Neuronal stem cell (in vitro differentiated cells): ENCODE measurements at regions not wholly inside any gene's neighbourhood (a gene's known extent, or its start where the extent isn't known, plus 50 kb on each side); places are given as distances from the start of the nearest gene placed in this dataset.

Experiments
- DNase-seq: peaks from one replicate; pipeline ENCODE4 v3.0.0-alpha.2; 2013; ENCODE audit warnings: low spot score
- H2AFZ ChIP-seq: one replicate; pipeline ENCODE4 v1.6.1; 2013; ENCODE audit warnings: mild to moderate bottlenecking, low read length, inconsistent platforms
- H2AK5ac ChIP-seq: 2 replicates; pipeline ENCODE4 v1.6.1; 2013; ENCODE audit warnings: low read depth, mild to moderate bottlenecking, inconsistent platforms, low read length, moderate library complexity, mixed read lengths
- H2BK120ac ChIP-seq: 2 replicates; pipeline ENCODE4 v1.6.1; 2013; ENCODE audit warnings: low read depth, mild to moderate bottlenecking, inconsistent platforms, low read length, moderate library complexity, mixed read lengths
- H2BK12ac ChIP-seq: one replicate; pipeline ENCODE4 v1.6.1; 2013; ENCODE audit warnings: low read length, inconsistent platforms
- H2BK15ac ChIP-seq: 2 replicates; pipeline ENCODE4 v1.6.1; 2013; ENCODE audit warnings: mild to moderate bottlenecking, low read length, inconsistent platforms, mixed read lengths
- H2BK5ac ChIP-seq: one replicate; pipeline ENCODE4 v1.6.1; 2013; ENCODE audit warnings: inconsistent platforms, mild to moderate bottlenecking, low read length, moderate library complexity
- H3K14ac ChIP-seq: one replicate; pipeline ENCODE4 v1.6.1; 2013; ENCODE audit warnings: low read length, inconsistent platforms
- H3K18ac ChIP-seq: 2 replicates; pipeline ENCODE4 v1.6.1; 2013; ENCODE audit warnings: low read length, inconsistent platforms
- H3K23ac ChIP-seq: 2 replicates; pipeline ENCODE4 v1.6.1; 2013; ENCODE audit warnings: low read depth, mild to moderate bottlenecking, mixed read lengths, low read length, inconsistent platforms; ENCODE audit not compliant: poor library complexity
- H3K27ac ChIP-seq: replicated peaks from 3 replicates; pipeline ENCODE4 v1.5.1; 2013; ENCODE audit warnings: low read length, inconsistent platforms
- H3K27me3 ChIP-seq, 3 experiments: 2 replicates each; pipeline ENCODE4 v1.6.1; 2013; ENCODE audit warnings: low read length in 3 of 3, mild to moderate bottlenecking in 2 of 3, inconsistent platforms in 1 of 3, low read depth in 1 of 3, mixed read lengths in 1 of 3, moderate library complexity in 1 of 3; ENCODE audit not compliant: control insufficient read depth in 3 of 3, insufficient read depth in 3 of 3
- H3K36me3 ChIP-seq, 2 donors: replicated peaks in 1 of 2; 2 replicates each; pipeline ENCODE4 v1.6.1; 2013; ENCODE audit warnings: low read length in 2 of 2; ENCODE audit not compliant: control insufficient read depth in 2 of 2, insufficient read depth in 2 of 2
- H3K4ac ChIP-seq: 2 replicates; pipeline ENCODE4 v1.6.1; 2013; ENCODE audit warnings: inconsistent platforms, mild to moderate bottlenecking, low read length, moderate library complexity
- H3K4me1 ChIP-seq, 2 donors: 1 replicate in 1 of 2; 2 replicates in 1 of 2; pipeline ENCODE4 v1.6.1; 2013; ENCODE audit warnings: low read length in 2 of 2, low read depth in 1 of 2; ENCODE audit not compliant: control insufficient read depth in 2 of 2, insufficient read depth in 1 of 2
- H3K4me2 ChIP-seq: one replicate; pipeline ENCODE4 v1.6.1; 2013; ENCODE audit warnings: mild to moderate bottlenecking, low read length, inconsistent platforms; ENCODE audit not compliant: insufficient read depth, poor library complexity, severe bottlenecking
- H3K4me3 ChIP-seq, 2 donors: 2 replicates each; pipeline ENCODE4 v1.5.1; 2013; ENCODE audit warnings: low read length in 2 of 2, mild to moderate bottlenecking in 2 of 2, inconsistent platforms in 1 of 2, moderate library complexity in 1 of 2
- H3K79me1 ChIP-seq: one replicate; pipeline ENCODE4 v1.6.1; 2013; ENCODE audit warnings: low read depth, mild to moderate bottlenecking, inconsistent platforms, low read length, moderate library complexity
- H3K9ac ChIP-seq: one replicate; pipeline ENCODE4 v1.6.1; 2013; ENCODE audit warnings: mild to moderate bottlenecking, low read depth, low read length, inconsistent platforms; ENCODE audit not compliant: poor library complexity
- H3K9me3 ChIP-seq, 2 donors: replicated peaks in 1 of 2; 2 replicates each; pipeline versions ENCODE3 to v1.6.1; 2013; ENCODE audit warnings: low read length in 2 of 2, mild to moderate bottlenecking in 2 of 2, inconsistent platforms in 1 of 2, low read depth in 1 of 2, mixed read lengths in 1 of 2, moderate library complexity in 1 of 2; ENCODE audit not compliant: control insufficient read depth in 2 of 2, insufficient read depth in 1 of 2
- H4K8ac ChIP-seq: one replicate; pipeline ENCODE4 v1.6.1; 2013; ENCODE audit warnings: low read depth, mild to moderate bottlenecking, inconsistent platforms, low read length, moderate library complexity
- H4K91ac ChIP-seq: one replicate; pipeline ENCODE4 v1.6.1; 2013; ENCODE audit warnings: low read length, low read depth, mild to moderate bottlenecking, inconsistent platforms; ENCODE audit not compliant: poor library complexity
- WGBS, 2 donors: extraction: QIAGEN DNeasy Blood & Tissue Kit; methylation state at CpG; one replicate each; pipeline ENCODE4 v1.1.7; 2013; ENCODE audit warnings: missing lambda C conversion rate in 2 of 2, mixed read lengths in 1 of 2; ENCODE audit not compliant: insufficient read length in 2 of 2, insufficient replicate concordance in 1 of 2; ENCODE audit errors: extremely low coverage in 2 of 2; 5-methylcytosine and 5-hydroxymethylcytosine counted together

- H3K4me1 ChIP-seq: no peaks in the 10 kb centered on the region
- H3K9me3 ChIP-seq: peaks cover 0 to 4% of the 10 kb centered on the region in 2 donors
- H2AK5ac ChIP-seq: no peak overlapping the region
- H3K4ac ChIP-seq: no peak overlapping the region
- no peak for DNase-seq
- H2BK15ac ChIP-seq: no peak overlapping the region
- H3K27me3 ChIP-seq: no peaks in the 10 kb centered on the region
- H3K14ac ChIP-seq: no peak overlapping the region
- WGBS, 2 donors: no CpG with 5 or more reads among the region's 2 CpGs
- no peak overlapping the region for H2BK120ac ChIP-seq
- H3K36me3 ChIP-seq: no peaks in the 10 kb centered on the region
- H3K18ac ChIP-seq: no peak overlapping the region
- H2AFZ ChIP-seq: no peak overlapping the region
- H4K91ac ChIP-seq: no peak overlapping the region
- H3K4me2 ChIP-seq: no peak overlapping the region
- no peak overlapping the region for H2BK5ac ChIP-seq
- no peak overlapping the region for H2BK12ac ChIP-seq
- H3K4me3 ChIP-seq: no peak overlapping the region
- no peak overlapping the region for H3K9ac ChIP-seq
- no peak overlapping the region for H3K27ac ChIP-seq
- H3K79me1 ChIP-seq: no peaks in the 10 kb centered on the region
- no peak overlapping the region for H3K23ac ChIP-seq
- no peak overlapping the region for H4K8ac ChIP-seq
Observed at GRCh38 chr11:95549301-95549700, 240.3 kb downstream of the FAM76B start.

GRCh38 chr11:95548416-95548815, 241.2 kb downstream of the FAM76B start:
- Histone ChIP-seq H3K18ac (no peak overlapping the region), H2BK5ac (no peak overlapping the region), H2BK15ac (no peak overlapping the region), H4K8ac (no peak overlapping the region), H3K9me3 (peaks cover 0 to 4% of the 10 kb centered on the region in 2 donors), H2AFZ (no peak overlapping the region), H3K4me2 (no peak overlapping the region), H3K4me3 (no peak overlapping the region), H3K27ac (no peak overlapping the region), H3K27me3 (no peaks in the 10 kb centered on the region), H4K91ac (no peak overlapping the region), H3K14ac (no peak overlapping the region), H3K79me1 (no peaks in the 10 kb centered on the region), H3K4ac (no peak overlapping the region), H3K9ac (no peak overlapping the region), H2BK12ac (no peak overlapping the region), H3K23ac (no peak overlapping the region), H2AK5ac (no peak overlapping the region), H2BK120ac (no peak overlapping the region), H3K36me3 (no peaks in the 10 kb centered on the region), H3K4me1 (no peaks in the 10 kb centered on the region)
- no peak for DNase-seq

- Histone ChIP-seq H2BK15ac (no peak overlapping the region), H2AK5ac (no peak overlapping the region), H2BK5ac (no peak overlapping the region), H3K23ac (no peak overlapping the region), H2BK120ac (no peak overlapping the region), H4K8ac (no peak overlapping the region), H3K18ac (no peak overlapping the region), H3K4ac (no peak overlapping the region), H3K36me3 (no peaks in the 10 kb centered on the region), H3K4me2 (no peak overlapping the region), H4K91ac (no peak overlapping the region), H3K27ac (no peak overlapping the region), H3K14ac (no peak overlapping the region), H2BK12ac (no peak overlapping the region), H3K9me3 (peaks cover 0 to 4% of the 10 kb centered on the region in 2 donors), H3K79me1 (no peaks in the 10 kb centered on the region), H3K9ac (no peak overlapping the region), H3K4me1 (no peaks in the 10 kb centered on the region), H2AFZ (no peak overlapping the region), H3K27me3 (no peaks in the 10 kb centered on the region), H3K4me3 (no peak overlapping the region)
- DNase-seq: no peak
Observed at GRCh38 chr11:95547976-95548375, 241.6 kb downstream of the FAM76B start.

GRCh38 chr11:95547186-95547585, 242.4 kb downstream of the FAM76B start:
- Histone ChIP-seq H2AK5ac (no peak overlapping the region), H3K27me3 (no peaks in the 10 kb centered on the region), H3K79me1 (no peaks in the 10 kb centered on the region), H2BK5ac (no peak overlapping the region), H2AFZ (no peak overlapping the region), H3K9me3 (peaks cover 0 to 4% of the 10 kb centered on the region in 2 donors), H3K14ac (no peak overlapping the region), H3K4me2 (no peak overlapping the region), H2BK12ac (no peak overlapping the region), H3K23ac (no peak overlapping the region), H3K18ac (no peak overlapping the region), H4K8ac (no peak overlapping the region), H3K36me3 (no peaks in the 10 kb centered on the region), H3K9ac (no peak overlapping the region), H2BK120ac (no peak overlapping the region), H4K91ac (no peak overlapping the region), H3K4ac (no peak overlapping the region), H3K27ac (no peak overlapping the region), H2BK15ac (no peak overlapping the region), H3K4me1 (no peaks in the 10 kb centered on the region), H3K4me3 (no peak overlapping the region)
- no CpG with 5 or more reads among the region's 2 CpGs for WGBS, 2 donors
- no peak for DNase-seq
